Natural killer cell (primary cell): ENCODE measurements at regions not wholly inside any gene's neighbourhood (a gene's known extent, or its start where the extent isn't known, plus 50 kb on each side); places are given as distances from the start of the nearest gene placed in this dataset.

Experiments
- ATAC-seq, 3 donors: fragments of 150-1000 bp in 2 of 3; fragments of 200-7000 bp in 1 of 3; cut with Tn5 transposase; 1 replicate in 1 of 3; 2 replicates in 2 of 3; pipeline ENCODE4 v1.10.0; 2021; ENCODE audit warnings: mild to moderate bottlenecking in 2 of 3, moderate library complexity in 2 of 3
- DNase-seq, 2 donors: peaks; one replicate each; pipeline versions ENCODE4 v3.0.0 to v3.0.0-alpha.2; 2013 to 2021; ENCODE audit warnings: mixed read lengths in 1 of 2
- H3K27ac ChIP-seq: one replicate; pipeline ENCODE4 v1.5.1; 2013; ENCODE audit warnings: mild to moderate bottlenecking, low read length
- H3K27me3 ChIP-seq: one replicate; pipeline ENCODE4 v1.6.1; 2013; ENCODE audit warnings: low read length; ENCODE audit not compliant: control insufficient read depth, insufficient read depth
- H3K36me3 ChIP-seq: one replicate; pipeline ENCODE4 v1.6.1; 2013; ENCODE audit warnings: low read length; ENCODE audit not compliant: control insufficient read depth, insufficient read depth
- H3K4me1 ChIP-seq: one replicate; pipeline ENCODE4 v1.6.1; 2013; ENCODE audit warnings: low read length; ENCODE audit not compliant: control insufficient read depth, insufficient read depth
- H3K4me3 ChIP-seq: one replicate; pipeline ENCODE4 v1.5.1; 2013; ENCODE audit warnings: low read length
- H3K9me3 ChIP-seq: one replicate; pipeline ENCODE4 v1.6.1; 2013; ENCODE audit warnings: low read length; ENCODE audit not compliant: control insufficient read depth, insufficient read depth
- H3K27ac Mint-ChIP-seq, 2 donors: one replicate each; pipeline ENCODE4 v1.8.0; 2022; ENCODE audit warnings: mild to moderate bottlenecking in 2 of 2, mixed read lengths in 2 of 2, moderate library complexity in 1 of 2
- H3K27me3 Mint-ChIP-seq, 2 donors: one replicate each; pipeline ENCODE4 v1.8.0; 2022; ENCODE audit warnings: low read depth in 2 of 2, mixed read lengths in 2 of 2
- H3K36me3 Mint-ChIP-seq: one replicate; pipeline ENCODE4 v1.8.0; 2022; ENCODE audit warnings: mixed read lengths
- H3K4me1 Mint-ChIP-seq, 2 donors: one replicate each; pipeline ENCODE4 v1.8.0; 2022; ENCODE audit warnings: mixed read lengths in 2 of 2
- H3K4me3 Mint-ChIP-seq: one replicate; pipeline ENCODE4 v1.8.0; 2022; ENCODE audit warnings: mild to moderate bottlenecking, moderate library complexity, mixed read lengths
- H3K9me3 Mint-ChIP-seq, 2 donors: one replicate each; pipeline ENCODE4 v1.8.0; 2022; ENCODE audit warnings: mixed read lengths in 2 of 2
- CTCF ChIP-seq: fragments of 200-600 bp; IDR thresholded peaks from one replicate; pipeline ENCODE4 v1.8.0; 2022; ENCODE audit warnings: antibody characterized with exemption
- WGBS: methylation state at CpG from one replicate; pipeline ENCODE4 v1.1.7; 2013; ENCODE audit warnings: missing lambda C conversion rate; ENCODE audit not compliant: insufficient coverage; 5-methylcytosine and 5-hydroxymethylcytosine counted together
- intact Hi-C: fragments of 100-400 bp; cut with micrococcal nuclease; formaldehyde crosslinking; loops from one replicate; pipeline ENCODE4 v1.14.2; 2022

GRCh38 chr14:38710196-38710595 lies 392.8 kb downstream of the SEC23A start:
- no peak overlapping the region for H3K27ac ChIP-seq
- Mint-ChIP-seq H3K4me3 (no peak overlapping the region), H3K9me3 (peaks cover 2 to 4% of the 10 kb centered on the region in 2 donors), H3K27me3 (no peaks in the 10 kb centered on the region), H3K27ac (no peak overlapping the region), H3K36me3 (no peaks in the 10 kb centered on the region), H3K4me1 (no peaks in the 10 kb centered on the region)
- DNase-seq (no peak), ATAC-seq (no peak)
- no peak for TF ChIP-seq CTCF
- WGBS = 83% methylated on average over 5 of the region's 6 CpGs
- no peak overlapping the region for H3K4me3 ChIP-seq
- H3K9me3 ChIP-seq = no peaks in the 10 kb centered on the region
- H3K4me1 ChIP-seq = no peaks in the 10 kb centered on the region
- intact Hi-C loops = no loop called here
- H3K27me3 ChIP-seq = no peaks in the 10 kb centered on the region
- H3K36me3 ChIP-seq = no peaks in the 10 kb centered on the region

DNA sequence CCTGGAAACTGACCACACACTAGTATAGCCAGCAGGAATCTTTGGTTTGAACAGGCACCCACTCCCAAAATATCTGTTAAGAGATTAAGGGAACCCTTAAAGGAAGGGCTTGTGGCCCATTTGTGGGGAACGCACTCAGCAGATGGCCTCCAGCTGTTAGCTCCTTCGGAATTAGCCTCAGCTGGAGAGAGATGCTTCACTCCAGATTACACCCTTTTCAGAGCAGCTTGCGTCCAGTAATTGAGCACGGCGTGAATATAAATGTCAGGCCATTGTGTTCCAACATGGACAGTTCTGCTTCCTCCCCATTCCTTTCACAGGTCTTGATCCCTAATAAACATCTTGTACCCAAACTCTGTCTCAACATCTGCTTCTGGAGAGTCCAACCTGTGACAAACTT lies 397.8 kb downstream of the SEC23A start:
- no peak overlapping the region for H3K27ac ChIP-seq
- no peaks in the 10 kb centered on the region for H3K27me3 ChIP-seq
- Mint-ChIP-seq H3K4me1 (no peaks in the 10 kb centered on the region), H3K36me3 (no peaks in the 10 kb centered on the region), H3K4me3 (no peak overlapping the region), H3K9me3 (peaks cover 0 to 6% of the 10 kb centered on the region in 2 donors), H3K27ac (no peak overlapping the region), H3K27me3 (no peaks in the 10 kb centered on the region)
- intact Hi-C loops = no loop called here
- no peak for ATAC-seq
- no peaks in the 10 kb centered on the region for H3K4me1 ChIP-seq
- WGBS = 97% methylated on average over 5 of the region's 5 CpGs
- no peaks in the 10 kb centered on the region for H3K9me3 ChIP-seq
- no peak overlapping the region for H3K4me3 ChIP-seq
- TF ChIP-seq CTCF = no peak
- no peak for DNase-seq
- no peaks in the 10 kb centered on the region for H3K36me3 ChIP-seq

DNA sequence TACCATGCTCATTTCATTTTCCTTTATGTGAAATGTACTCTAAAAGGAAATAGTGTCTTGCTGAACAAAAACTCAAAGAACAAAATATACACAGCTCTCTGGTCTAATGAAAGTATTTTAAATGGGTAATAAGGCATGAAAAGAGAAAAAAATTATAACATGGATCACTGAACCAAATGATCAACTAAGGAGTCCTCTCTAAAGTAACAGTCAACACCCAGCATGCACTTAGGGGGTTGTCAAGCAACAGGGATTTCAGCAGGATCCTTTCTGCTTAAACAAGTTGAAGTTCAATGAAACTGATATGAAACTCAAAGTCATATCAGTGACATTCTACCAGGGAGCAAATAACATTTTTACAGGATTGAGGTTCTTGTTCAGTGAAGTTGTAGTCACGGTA lies 398.8 kb downstream of the SEC23A start:
- no peak for TF ChIP-seq CTCF
- ATAC-seq (no peak), DNase-seq (no peak)
- H3K4me1 ChIP-seq = no peaks in the 10 kb centered on the region
- peaks cover 0 to 4% of the 10 kb centered on the region in 2 donors for H3K9me3 Mint-ChIP-seq
- H3K4me1 Mint-ChIP-seq = no peaks in the 10 kb centered on the region
- H3K4me3 Mint-ChIP-seq = no peak overlapping the region
- no peak overlapping the region for H3K27ac ChIP-seq
- H3K27me3 Mint-ChIP-seq = no peaks in the 10 kb centered on the region
- no peak overlapping the region for H3K4me3 ChIP-seq
- WGBS = 100% methylated on average over 1 of the region's 1 CpG
- H3K36me3 Mint-ChIP-seq = no peaks in the 10 kb centered on the region
- intact Hi-C loops = no loop called here
- H3K27ac Mint-ChIP-seq = no peak overlapping the region
- H3K9me3 ChIP-seq = no peaks in the 10 kb centered on the region
- H3K36me3 ChIP-seq = no peaks in the 10 kb centered on the region
- H3K27me3 ChIP-seq = no peaks in the 10 kb centered on the region

DNA sequence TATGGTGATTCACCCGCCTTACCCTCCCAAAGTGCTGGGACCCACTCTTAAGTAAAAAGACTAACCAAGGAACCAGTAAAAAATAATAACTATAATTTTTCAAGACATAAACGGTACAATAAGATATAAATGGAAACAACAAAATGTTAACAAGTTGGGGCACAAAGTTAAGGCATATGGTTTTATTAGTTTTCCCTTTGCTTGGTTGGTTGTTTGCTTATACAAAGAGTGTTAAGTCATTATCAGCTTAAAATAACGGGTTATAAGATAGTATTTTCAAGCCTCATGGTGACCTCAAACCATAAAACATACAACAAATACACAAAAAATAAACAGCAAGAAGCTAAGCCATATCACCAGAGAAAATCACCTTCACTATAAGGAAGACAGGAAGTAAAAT lies 406.1 kb downstream of the SEC23A start:
- no peak overlapping the region for H3K4me3 Mint-ChIP-seq
- TF ChIP-seq CTCF = no peak
- peaks cover 15% of the 10 kb centered on the region for H3K9me3 ChIP-seq
- no peak overlapping the region for H3K4me3 ChIP-seq
- WGBS = 100% methylated on average over 1 of the region's 3 CpGs
- H3K27me3 ChIP-seq = no peaks in the 10 kb centered on the region
- H3K27ac ChIP-seq = no peak overlapping the region
- no peaks in the 10 kb centered on the region for H3K36me3 Mint-ChIP-seq
- no peaks in the 10 kb centered on the region for H3K4me1 Mint-ChIP-seq
- DNase-seq = no peak
- peaks cover 3 to 6% of the 10 kb centered on the region in 2 donors for H3K9me3 Mint-ChIP-seq
- H3K4me1 ChIP-seq = no peaks in the 10 kb centered on the region
- intact Hi-C loops = no loop called here
- H3K36me3 ChIP-seq = no peaks in the 10 kb centered on the region
- no peak for ATAC-seq
- H3K27me3 Mint-ChIP-seq = no peaks in the 10 kb centered on the region
- no peak overlapping the region for H3K27ac Mint-ChIP-seq
